ENCODE measurements at regions not wholly inside any gene's neighbourhood (a gene's known extent, or its start where the extent isn't known, plus 50 kb on each side); places are given as distances from the start of the nearest gene placed in this dataset.
"Not testable (repeated sequence)": the region's sequence is repeated elsewhere in the genome, so short reads cannot be mapped to it uniquely, and the experiment has no call there.

DNA sequence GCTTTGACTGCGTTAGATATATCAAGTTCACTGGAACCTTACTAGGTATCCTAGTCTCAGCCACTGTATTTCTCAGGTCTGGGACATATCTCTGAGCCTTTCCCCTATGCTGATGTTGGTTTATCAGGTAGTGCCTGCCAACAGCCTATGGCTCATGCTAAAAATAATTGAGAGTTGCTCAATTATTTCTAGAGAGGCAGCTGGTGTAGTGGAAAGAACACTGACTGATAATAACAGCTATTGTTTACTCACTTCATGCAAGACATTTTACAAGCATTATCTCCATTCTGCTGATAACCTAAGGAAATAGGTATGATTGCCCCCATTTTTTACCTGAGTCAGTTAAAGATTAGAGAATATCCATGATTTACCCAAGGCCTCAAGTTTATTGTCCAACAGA, 231.4 kb downstream of the LRRN1 start:
- no peak for DNase-seq

DNA sequence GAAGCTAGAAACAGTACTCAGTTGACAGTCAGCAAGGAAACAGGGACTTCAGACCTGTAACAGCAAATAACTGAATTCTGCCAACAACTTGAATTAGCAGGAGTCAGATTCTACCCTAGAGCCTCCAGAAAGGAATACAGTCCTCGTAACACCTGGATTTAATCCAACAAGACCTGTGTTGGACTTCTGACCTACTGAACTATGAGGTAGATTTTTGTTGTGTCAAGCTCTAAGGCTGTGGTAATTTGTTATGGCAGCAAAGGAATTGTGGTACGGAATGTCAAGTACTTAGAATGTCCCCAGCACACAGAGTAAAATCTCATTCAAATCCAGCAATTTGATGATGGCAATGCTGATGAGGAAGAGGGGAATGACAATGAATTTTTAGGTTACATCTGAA, 234.1 kb downstream of the LRRN1 start:
- DNase-seq = no peak

DNA sequence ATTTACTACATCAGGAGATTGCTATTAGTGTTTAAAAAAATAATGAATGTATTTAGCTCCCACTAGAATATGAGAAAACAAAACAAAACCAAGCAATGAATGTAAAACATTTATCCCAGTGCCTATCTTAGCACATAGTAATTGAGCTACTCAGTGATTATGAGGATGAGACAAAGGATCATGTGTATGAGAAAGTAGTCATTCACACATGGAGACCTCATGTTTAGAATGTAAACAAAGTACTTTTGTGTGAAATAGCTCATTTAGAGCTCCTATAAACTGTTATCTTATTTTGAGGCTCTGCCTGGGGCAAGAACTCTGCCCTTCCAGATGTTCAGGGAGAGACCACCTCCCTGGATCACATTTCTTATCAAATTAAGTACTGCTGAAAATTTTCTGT, 236.8 kb downstream of the LRRN1 start:
- DNase-seq = no peak

DNA sequence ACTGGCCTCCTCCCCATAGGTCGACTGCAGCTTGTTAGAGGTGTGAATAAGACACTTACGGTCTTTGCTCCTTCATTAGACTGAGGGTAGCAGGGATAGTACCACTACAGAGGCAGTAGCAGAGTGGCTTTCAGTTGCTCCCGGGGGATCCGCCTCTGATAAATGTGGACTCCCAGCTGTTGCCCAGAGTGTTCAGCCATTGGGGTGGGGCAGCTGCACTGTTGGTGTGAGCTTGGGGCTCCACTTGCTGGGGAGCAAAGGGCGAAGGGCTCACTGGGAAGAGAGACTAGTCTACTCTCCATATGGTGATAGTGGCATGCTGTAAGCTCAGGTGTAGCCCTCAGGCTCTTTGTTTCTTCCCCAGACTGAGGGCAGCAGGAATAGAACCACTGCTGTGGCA, 239.1 kb downstream of the LRRN1 start:
- DNase-seq = no peak

DNA sequence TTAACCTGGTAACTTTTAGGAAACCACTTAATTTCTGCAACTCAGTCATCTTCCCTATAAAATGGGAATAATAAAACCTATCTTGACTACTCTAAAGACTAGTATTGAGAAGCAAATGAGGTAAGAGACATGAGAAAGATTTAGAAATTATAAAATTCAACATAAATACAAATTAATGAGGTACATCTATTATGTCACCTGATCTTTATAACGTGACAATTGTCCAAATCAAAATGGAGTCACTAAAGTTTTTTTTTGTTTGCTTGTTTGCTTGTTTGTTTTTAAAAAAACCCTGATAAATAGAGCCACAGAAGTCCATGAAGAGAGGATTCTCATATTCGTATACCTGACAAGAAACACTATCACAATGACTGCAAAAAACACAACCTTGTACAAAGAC, 242.8 kb downstream of the LRRN1 start:
- DNase-seq = no peak

DNA sequence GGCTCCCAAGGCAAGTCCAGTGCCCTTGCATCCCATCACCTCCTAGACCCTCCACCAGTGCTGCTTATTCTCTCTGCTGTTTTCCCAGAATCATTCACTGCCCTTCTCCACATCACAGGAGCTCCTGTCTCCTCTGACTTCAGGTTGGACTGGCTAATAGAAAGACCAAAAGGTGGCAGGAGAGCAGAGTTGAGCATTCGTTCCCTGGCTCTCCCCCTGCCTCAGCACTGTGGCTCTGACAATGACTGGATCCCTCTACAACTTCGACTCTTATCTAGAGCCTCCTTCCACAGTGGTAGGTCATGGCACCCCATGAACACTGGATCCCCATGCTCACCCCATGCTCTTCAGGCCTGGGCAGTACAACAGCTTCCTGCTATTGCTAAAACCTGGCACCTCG, 243.6 kb downstream of the LRRN1 start:
- no peak for DNase-seq

DNA sequence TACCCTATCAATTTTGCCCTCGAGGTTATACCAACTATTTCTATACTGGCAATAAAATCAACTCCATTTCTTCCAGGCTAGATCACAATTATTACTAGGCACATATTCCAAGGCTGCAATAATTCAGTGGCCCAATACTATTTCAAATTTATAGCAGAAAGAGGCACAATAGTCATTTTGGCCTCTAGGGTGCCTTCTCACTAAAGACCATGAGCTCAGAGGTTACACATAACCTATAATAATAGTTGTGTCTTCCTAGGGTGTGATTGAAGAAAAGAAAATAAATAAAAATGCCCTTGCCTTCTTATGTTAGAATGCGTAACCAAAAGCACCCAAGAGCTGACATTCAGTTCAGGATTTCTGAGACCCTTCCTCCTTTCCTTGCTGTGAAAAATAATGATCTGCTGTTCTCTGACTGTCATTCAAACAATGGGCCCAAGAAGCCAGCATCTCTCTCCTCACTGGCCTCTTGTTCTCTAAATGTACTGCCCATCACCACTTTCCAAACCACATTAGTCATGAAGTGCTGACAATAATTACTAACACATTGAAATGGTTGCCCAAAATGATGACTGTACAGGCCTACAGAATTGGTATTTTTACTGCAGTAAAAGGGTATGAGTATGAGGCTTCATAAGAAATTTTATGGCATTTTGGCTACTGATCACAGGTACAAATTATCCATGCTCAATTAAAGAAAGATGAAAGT, 244.8 kb downstream of the LRRN1 start:
- DNase-seq = no peak

DNA sequence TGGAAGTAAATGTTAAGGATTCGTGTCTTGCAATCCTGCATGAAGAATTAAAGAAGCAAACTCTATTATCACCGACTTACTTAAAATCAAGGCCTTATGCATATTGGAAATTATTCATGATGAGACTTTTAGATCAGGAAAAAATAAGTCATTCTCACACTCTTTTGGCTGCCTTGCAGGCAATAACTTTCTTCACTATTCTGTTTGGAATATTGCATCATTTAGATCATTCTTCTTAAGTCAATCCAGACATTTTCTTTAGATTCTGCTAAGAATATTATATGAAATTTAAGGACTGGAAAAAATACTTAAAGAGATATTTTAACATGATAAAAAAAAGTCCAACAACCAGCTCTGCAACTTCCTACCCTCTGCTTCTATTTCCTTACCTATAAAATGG, 245.4 kb downstream of the LRRN1 start:
- DNase-seq = no peak

DNA sequence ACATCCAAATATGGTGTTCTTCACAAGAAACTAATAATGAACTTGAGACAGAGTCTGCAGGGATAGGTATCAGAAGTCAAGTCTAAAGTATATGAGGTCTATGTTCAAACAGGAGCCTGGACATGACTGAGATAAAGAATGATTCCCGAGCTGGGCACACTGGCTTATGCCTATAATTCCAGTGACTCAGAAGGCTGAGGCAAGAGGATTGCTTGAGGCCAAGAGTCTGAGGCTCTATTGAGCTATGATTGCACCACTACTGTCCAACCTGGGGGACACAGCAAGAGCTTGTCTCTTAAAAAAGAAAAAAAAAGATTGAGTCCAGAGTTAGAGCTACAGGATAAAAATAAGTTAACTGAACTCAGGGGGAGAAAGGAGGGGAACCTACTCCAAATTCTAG, 246.5 kb downstream of the LRRN1 start:
- DNase-seq = no peak

DNA sequence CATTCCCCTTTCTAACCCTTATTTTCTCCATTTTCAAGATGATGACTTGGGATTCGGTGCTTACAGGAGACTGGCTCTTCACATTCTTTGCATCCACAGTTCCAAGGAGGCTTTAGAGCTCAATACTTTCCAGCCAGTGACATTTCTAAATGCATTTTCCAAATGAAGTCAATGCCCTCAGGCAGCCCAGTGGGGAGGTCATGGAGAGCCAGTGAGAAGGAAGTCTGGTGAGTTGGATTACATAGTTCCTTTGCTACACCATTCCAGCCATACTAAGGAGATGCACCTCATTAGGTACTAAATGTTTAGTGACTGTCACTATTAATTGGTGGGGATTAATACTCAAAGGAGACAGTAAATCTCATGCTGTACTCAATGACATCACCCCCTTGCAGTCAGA, 248.1 kb downstream of the LRRN1 start:
- DNase-seq = no peak

DNA sequence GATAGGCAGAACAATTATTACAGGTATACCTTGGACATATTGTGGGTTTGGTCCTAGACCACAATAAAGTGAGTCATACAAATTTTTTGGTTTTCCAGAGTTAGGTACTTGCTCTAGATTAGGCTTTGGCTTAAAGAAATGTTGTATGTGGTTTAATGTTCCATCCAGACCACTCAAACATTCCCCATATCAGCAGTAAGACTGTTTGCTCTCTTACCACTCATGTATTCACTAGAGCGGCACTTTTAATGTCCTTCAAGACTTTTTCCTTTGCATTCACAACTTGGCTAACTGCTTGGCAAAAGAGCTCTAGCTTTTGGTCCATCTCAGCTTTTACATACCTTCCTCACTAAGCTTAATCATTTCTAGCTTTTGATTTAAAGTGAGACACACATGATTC, 250.5 kb upstream of the SETMAR start:
- DNase-seq = no peak

DNA sequence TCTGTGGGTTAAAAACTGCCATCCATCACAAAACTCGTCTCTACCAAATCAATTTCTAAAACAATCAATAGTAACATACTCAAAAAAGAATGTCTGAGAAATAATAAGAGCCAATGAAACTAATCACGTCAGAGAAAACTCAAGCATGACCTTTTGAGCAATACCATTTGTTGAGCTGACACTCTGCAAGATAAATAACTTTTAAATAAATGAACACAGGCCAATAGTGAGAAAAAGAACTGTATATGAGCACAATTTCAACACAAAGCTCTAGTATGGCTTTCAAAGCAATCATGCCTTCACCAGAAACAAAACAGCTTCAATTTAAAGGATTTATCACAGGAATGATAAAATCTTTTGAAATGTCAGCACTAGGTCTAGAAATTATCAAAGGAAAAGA, 249.2 kb upstream of the SETMAR start:
- no peak for DNase-seq

DNA sequence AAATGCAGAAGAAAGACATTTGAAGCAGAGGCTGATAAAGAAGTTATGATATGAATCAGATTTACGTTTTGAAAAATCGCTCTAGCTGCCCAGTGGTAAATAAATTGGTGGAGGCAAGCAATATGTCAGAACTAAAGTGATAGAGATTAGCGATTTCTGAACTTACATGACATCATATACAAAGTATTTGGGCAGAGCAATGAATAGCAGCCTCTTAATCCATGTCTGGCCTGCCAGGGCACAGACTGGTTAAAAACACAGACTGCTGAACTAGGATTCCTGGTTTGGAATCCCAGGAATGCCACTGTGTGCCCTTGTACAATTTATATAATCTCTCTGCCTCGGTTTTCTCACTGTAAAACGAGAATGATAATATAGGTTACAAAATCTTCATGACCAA, 243.1 kb upstream of the SETMAR start:
- no peak for DNase-seq

DNA sequence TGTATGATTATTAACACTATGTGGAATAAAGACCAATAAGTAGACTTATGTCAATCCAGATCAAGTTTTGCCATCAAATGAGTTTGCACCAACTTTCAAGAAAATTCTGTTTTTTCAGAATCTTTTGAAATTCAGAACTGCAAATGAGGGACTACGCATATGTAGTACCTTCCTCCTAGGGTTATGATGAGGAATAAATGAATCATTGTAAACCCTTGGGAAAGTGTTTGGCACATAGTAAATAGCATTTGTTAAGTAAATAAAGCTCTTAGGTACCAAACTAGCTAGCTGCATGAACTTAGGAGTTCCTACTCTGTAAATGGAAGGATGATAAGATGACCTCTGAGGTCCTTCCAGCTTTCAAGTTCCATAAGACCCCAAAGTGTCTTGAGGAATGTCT, 242.6 kb upstream of the SETMAR start:
- no peak for DNase-seq

DNA sequence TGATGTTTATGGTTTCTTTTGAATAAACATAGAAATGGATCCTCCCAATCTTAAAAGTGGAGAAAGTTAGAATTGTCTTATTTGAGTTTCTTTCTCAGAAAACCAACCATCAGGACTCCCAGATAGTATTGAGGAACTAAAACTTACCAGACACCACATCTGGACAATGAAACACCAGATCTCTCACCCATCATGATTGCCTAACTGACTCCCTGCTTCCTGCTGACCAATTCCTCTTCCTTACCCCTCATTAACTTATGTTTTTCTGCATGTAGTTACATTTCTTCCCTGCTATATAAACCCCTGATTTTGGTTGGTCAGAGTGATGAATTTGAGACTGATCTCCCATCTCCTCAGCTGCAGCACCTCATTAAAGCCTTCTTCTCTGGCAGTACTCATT, 242.0 kb upstream of the SETMAR start:
- DNase-seq = no peak

DNA sequence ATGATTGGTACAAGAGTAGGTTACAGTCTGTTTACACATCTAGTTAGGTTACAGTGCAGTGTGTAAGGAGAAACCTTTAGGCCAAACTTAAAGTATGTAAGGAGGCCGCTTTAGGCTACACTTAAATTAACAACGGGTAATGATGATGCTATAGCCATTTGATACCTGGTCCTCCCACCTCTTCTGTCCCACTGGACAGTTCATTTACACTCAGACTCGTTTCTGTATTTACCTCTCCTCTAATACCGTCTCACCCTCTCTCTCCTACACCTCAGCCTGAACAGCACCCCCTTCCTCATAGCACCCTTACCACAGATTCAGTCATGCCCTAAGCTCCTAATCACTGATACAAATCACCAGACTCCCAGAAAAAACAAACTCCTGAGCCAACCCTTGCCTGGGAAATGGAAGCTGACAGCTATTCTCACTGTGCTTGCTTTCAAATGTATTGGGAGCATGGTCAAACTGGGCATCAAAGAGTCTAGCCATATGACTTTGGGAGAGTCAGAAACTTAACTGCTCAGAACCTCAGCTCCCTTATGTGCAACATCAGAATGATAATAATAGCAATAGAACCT, 241.3 kb upstream of the SETMAR start:
- no peak for DNase-seq

DNA sequence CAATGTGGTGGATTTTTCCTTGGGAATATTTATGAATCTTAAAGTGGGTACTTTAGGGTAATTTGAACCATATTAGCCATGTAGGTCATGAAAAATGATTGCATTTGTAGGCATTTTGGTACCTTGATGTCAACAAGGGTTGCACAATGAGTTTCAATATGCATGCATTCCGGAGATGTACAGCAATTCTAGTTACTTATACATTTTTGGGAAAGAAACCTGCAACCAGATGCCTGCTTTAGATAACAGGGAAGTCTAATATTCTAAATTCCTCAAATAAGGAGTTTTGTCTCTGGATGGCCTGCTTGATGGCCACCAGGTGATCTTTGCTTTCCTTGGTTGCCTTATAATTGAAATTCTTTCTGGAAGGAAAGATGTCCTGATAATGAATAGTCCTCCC, 240.5 kb upstream of the SETMAR start:
- DNase-seq = no peak

DNA sequence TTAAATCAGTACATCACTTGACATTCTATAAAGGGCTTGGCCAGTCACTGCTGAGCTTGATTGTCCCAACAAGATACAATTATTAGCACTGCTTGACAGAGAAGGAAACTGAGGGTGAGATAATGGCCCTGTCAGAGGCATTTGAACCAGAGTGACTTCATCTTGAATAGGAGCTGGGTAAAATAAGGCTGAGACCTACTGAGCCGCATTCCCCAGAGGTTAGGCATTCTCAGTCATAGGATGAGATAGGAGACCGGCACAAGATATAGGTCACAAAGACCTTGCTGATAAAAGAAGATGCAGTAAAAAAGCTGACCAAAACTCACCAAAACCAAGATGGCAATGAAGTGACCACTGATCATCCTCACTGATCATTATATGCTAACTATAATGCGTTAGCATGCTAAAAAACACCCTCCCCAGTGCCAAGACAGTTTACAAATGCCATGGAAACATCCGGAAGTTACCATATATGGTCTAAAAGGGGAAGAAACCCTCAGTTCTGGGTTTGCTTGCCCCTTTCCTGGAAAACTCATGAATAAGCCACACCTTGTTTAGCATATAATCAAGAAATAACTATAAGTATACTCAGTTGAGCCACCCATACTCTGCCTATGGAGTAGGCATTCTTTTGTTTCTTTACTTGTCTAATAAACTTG, 239.1 kb upstream of the SETMAR start:
- DNase-seq = no peak

DNA sequence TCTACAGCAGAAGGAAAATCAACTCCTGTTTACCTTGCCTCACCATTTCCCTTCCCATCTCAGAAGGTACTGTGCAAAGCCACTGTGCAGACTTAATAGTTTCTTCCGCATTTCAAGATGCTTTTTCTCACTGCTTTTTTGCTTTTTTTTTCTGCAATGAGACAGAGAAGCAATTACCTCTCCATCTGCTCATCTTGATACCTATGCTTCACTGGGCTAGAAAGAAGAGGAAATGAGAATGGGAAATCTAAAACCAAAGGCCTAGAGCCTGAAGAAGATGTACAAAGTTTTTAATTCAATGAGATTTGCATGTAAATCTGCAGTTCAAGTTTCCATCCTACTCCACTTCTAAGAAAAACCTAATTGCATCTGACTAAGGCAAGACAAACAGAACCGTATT, 238.1 kb upstream of the SETMAR start:
- DNase-seq = no peak

DNA sequence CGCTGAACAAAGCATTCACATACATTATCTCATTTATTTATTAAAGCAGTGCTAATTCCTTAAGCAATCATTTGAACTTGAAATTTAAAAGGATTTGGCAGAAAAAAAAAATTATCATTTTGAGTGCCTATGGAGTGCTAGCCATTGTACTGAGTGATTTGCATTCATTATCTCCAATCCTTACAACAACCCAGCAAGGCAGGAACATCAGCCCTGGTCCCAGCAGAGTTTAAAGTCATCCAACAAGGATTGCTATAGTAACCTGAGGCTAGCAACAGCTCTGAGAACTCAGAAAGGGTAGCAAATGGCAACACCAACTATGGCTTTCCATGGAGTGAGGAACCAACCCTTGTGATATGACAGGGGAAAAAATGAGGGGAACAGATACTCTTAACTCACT, 237.6 kb upstream of the SETMAR start:
- no peak for DNase-seq

DNA sequence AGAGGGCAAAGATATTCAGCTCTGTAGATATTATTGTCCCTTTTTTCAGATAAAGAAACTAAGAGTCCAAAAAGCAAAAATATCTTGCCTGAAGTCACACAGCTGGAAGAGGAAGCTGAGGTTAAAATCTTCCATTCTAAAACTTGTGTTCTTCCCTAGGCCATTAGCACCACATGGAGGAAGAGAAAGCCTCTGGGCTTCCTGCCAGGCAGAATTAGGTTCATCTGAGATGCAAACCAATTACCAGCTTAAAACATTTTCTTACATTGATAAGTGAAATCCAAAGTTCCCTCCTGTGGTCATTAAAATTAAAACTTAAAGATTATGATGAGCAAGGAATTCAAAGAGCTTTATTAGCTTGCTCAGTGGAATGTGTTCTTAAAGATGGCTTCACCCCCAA, 235.3 kb upstream of the SETMAR start:
- DNase-seq = no peak

DNA sequence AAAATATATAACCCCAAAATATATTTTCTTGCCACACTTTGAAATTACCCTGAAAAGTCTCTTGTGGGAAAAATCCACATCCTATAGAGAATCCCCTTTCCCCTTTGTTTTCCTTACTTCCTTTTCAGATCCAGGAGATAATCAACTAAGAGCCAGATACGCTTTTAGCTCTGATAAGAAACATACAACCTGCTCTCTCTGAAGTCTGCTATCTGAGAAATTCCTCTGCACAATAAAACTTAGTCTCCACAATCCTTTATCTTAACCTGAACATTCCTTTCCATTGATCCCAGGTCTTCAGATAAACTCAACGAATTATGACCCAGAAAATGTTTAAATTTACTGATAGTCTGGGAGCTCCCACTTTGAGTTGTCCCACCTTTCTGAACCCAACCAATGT, 233.4 kb upstream of the SETMAR start:
- no peak for DNase-seq

DNA sequence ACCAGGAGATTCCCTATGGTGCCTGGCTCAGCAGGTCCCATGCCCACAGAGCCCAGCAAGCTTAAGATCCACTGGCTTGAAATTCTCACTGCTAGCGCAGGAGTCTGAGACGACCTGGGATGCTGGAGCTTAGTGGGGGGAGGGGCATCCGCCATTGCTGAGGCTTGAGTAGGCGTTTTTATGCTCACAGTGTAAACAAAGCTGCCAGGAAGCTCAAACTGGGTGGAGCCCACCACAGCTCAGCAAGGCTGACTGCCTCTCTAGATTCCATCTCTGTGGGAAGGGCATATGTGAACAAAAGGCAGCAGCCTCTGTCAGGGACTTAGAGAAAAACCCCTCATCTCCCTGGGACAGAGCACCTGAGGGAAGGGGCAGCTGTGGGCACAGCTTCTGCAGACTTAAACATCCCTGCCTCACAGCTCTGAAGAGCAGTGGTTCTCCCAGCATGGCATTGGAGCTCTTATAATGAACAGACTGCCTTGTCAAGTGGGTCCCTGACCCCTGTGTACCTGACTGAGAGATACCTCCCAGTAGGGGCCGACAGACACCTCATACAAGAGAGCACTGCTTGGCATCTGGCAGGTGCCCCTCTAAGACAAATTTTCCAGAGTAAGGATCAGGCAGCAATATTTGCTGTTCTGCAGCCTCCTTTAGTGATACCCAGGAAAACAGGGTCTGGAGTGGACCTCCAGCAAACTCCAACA, 231.5 kb upstream of the SETMAR start:
- peak in 1 of 2 donors; percentile 14 for DNase-seq

DNA sequence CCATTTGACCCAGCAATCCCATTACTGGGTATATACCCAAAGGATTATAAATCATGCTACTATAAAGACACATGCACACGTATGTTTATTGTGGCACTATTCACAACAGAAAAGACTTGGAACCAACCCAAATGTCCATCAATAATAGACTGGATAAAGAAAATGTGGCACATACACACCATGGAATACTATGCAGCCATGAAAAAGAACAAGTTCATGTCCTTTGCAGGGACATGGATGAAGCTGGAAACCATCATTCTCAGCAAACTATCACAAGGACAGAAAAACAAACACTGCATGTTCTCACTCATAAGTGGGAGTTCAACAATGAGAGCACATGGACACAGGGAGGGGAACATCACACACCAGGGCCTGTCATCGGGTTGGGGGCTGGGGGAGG, 225.9 kb upstream of the SETMAR start:
- not testable (repeated sequence) for DNase-seq

Data from CD4-positive, alpha-beta T cell treated with Interleukin-4 for 1 hour (primary cell).